Epithelial cell of proximal tubule (primary cell): ENCODE measurements at regions not wholly inside any gene's neighbourhood (a gene's known extent, or its start where the extent isn't known, plus 50 kb on each side); places are given as distances from the start of the nearest gene placed in this dataset.
"Not testable (repeated sequence)": the region's sequence is repeated elsewhere in the genome, so short reads cannot be mapped to it uniquely, and the experiment has no call there.

ENCODE experiments used
- DNase-seq: peaks from one replicate; pipeline ENCODE4 v3.0.0-alpha.2; 2011; ENCODE audit warnings: low read depth
- H3K4me3 ChIP-seq: 2 replicates; pipeline ENCODE4 v1.5.1; 2011; ENCODE audit warnings: low read depth, mild to moderate bottlenecking, low read length
- CTCF ChIP-seq: conservative IDR thresholded peaks from 2 replicates; pipeline ENCODE4 v1.5.1; 2012; ENCODE audit warnings: low read depth, mild to moderate bottlenecking, low read length

GRCh38 chr4:75327804-75328512, 186.2 kb downstream of the RCHY1 start:
- TF ChIP-seq CTCF = no peak
- DNase-seq = no peak
- H3K4me3 ChIP-seq = no peak overlapping the region

- TF ChIP-seq CTCF = no peak
- no peak for DNase-seq
- H3K4me3 ChIP-seq = no peak overlapping the region
Measured at GRCh38 chr4:75325318-75325979, 188.8 kb downstream of the RCHY1 start.

- DNase-seq = no peak
- no peak for TF ChIP-seq CTCF
- no peak overlapping the region for H3K4me3 ChIP-seq
Measured at GRCh38 chr4:75321484-75321883, 192.7 kb downstream of the RCHY1 start.

GRCh38 chr4:75317641-75318040, 196.6 kb downstream of the RCHY1 start:
- DNase-seq, H3K4me3 ChIP-seq: not testable (repeated sequence)

GRCh38 chr4:75308049-75308448, 206.2 kb downstream of the RCHY1 start:
- H3K4me3 ChIP-seq = no peak overlapping the region
- no peak for DNase-seq
- TF ChIP-seq CTCF = no peak

- DNase-seq = no peak
- no peak for TF ChIP-seq CTCF
- no peak overlapping the region for H3K4me3 ChIP-seq
Measured at GRCh38 chr4:75306506-75306905, 207.7 kb downstream of the RCHY1 start.

- TF ChIP-seq CTCF = no peak
Measured at GRCh38 chr4:75302648-75303047, 211.6 kb downstream of the RCHY1 start.

More at GRCh38 chr4:75302648-75303047, 211.6 kb downstream of the RCHY1 start:
- DNase-seq = no peak
- no peak overlapping the region for H3K4me3 ChIP-seq
